Body of pancreas (tissue), 4 donors: ENCODE measurements at regions not wholly inside any gene's neighbourhood (a gene's known extent, or its start where the extent isn't known, plus 50 kb on each side); places are given as distances from the start of the nearest gene placed in this dataset.

Source experiments
- POLR2A ChIP-seq, 3 donors: fragments of 450-650 bp; IDR thresholded peaks; one replicate each; pipeline ENCODE4 v1.6.1; 2016; ENCODE audit warnings: antibody characterized with exemption in 3 of 3, mild to moderate bottlenecking in 2 of 3
- TF ChIP-seq, protein P1 (sequence below), 7 experiments: fragments of 450-650 bp in 4 of 7; fragments of 200-600 bp in 3 of 7; sonication (generic) in 3 of 7; IDR thresholded peaks; one replicate each; pipeline ENCODE4 v1.5.1; 2016 to 2019; ENCODE audit warnings: antibody characterized with exemption in 7 of 7

DNA sequence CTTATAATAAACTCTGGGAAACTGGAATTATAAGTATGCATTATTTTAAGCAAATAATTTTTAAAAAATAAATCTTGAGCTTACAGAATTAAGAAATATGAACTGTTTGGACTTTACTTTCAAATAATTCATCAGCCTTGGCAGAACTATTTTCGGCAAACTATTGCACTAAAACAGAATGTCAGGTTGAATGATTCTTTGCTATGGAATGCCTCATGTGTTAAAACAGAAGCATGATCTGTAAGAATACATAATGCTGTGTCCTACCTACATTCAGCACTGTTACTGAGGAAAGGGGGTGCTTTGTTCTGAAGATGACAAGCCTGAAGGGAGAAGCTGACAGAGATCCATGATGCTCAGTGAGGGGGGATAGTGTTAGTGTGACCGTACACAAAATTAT, 55.6 kb upstream of the EXOC1L start:
- TF ChIP-seq, protein P1, sequence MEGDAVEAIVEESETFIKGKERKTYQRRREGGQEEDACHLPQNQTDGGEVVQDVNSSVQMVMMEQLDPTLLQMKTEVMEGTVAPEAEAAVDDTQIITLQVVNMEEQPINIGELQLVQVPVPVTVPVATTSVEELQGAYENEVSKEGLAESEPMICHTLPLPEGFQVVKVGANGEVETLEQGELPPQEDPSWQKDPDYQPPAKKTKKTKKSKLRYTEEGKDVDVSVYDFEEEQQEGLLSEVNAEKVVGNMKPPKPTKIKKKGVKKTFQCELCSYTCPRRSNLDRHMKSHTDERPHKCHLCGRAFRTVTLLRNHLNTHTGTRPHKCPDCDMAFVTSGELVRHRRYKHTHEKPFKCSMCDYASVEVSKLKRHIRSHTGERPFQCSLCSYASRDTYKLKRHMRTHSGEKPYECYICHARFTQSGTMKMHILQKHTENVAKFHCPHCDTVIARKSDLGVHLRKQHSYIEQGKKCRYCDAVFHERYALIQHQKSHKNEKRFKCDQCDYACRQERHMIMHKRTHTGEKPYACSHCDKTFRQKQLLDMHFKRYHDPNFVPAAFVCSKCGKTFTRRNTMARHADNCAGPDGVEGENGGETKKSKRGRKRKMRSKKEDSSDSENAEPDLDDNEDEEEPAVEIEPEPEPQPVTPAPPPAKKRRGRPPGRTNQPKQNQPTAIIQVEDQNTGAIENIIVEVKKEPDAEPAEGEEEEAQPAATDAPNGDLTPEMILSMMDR (IDR thresholded peaks at IDR 0.05), result no peak
- TF ChIP-seq POLR2A (IDR thresholded peaks at IDR 0.05), result no peak
